GM23338 (cell line): ENCODE measurements at regions not wholly inside any gene's neighbourhood (a gene's known extent, or its start where the extent isn't known, plus 50 kb on each side); places are given as distances from the start of the nearest gene placed in this dataset.

Experiments used
- ATAC-seq: fragments of 200-7000 bp; cut with Tn5 transposase; 3 replicates; pipeline ENCODE4 v1.9.1; 2020
- DNase-seq: peaks from one replicate; pipeline ENCODE4 v3.0.0-alpha.2; 2015; ENCODE audit warnings: low spot score
- H2AFZ ChIP-seq: fragments of 200-600 bp; sonication (generic); 2 replicates; pipeline ENCODE4 v1.8.0; 2016; ENCODE audit warnings: antibody characterized with exemption, mild to moderate bottlenecking, moderate library complexity
- H3F3A ChIP-seq: fragments of 200-600 bp; sonication (generic); replicated peaks from 2 replicates; pipeline ENCODE4 v1.8.0; 2017; ENCODE audit warnings: antibody characterized with exemption, mixed run types, low read depth
- H3K27ac ChIP-seq: fragments of 200-600 bp; sonication (generic); 2 replicates; pipeline ENCODE4 v1.6.1; 2016; ENCODE audit warnings: low read depth
- H3K27me3 ChIP-seq: fragments of 200-600 bp; sonication (generic); 2 replicates; pipeline ENCODE4 v1.8.0; 2016; ENCODE audit warnings: mild to moderate bottlenecking, mixed run types, moderate library complexity; ENCODE audit not compliant: insufficient read depth
- H3K36me3 ChIP-seq: fragments of 200-600 bp; sonication (generic); 2 replicates; pipeline ENCODE4 v1.8.0; 2016; ENCODE audit warnings: mild to moderate bottlenecking; ENCODE audit not compliant: insufficient read depth
- H3K4me1 ChIP-seq: fragments of 200-600 bp; sonication (generic); 2 replicates; pipeline ENCODE4 v1.8.0; 2016; ENCODE audit warnings: mild to moderate bottlenecking, moderate library complexity; ENCODE audit not compliant: insufficient read depth
- H3K4me2 ChIP-seq: fragments of 200-600 bp; sonication (generic); 2 replicates; pipeline ENCODE4 v1.7.1; 2017; ENCODE audit warnings: mixed run types
- H3K4me3 ChIP-seq: fragments of 200-600 bp; sonication (generic); 2 replicates; pipeline ENCODE4 v1.6.1; 2016; ENCODE audit warnings: mixed run types
- H3K79me2 ChIP-seq: fragments of 200-600 bp; sonication (generic); replicated peaks from 2 replicates; pipeline ENCODE4 v1.8.0; 2017; ENCODE audit warnings: mild to moderate bottlenecking; ENCODE audit not compliant: insufficient read depth
- H3K9me2 ChIP-seq: fragments of 200-600 bp; sonication (generic); 2 replicates; pipeline ENCODE4 v1.8.0; 2017; ENCODE audit not compliant: insufficient read depth
- H4K20me1 ChIP-seq: fragments of 200-600 bp; sonication (generic); replicated peaks from 2 replicates; pipeline ENCODE4 v1.8.0; 2017; ENCODE audit warnings: mild to moderate bottlenecking; ENCODE audit not compliant: insufficient read depth
- H3K27ac Mint-ChIP-seq: 2 replicates; pipeline ENCODE4 v1.8.0; 2020; ENCODE audit warnings: inconsistent platforms, mild to moderate bottlenecking, moderate library complexity, mixed read lengths
- H3K27me3 Mint-ChIP-seq: 3 replicates; pipeline ENCODE4 v1.8.0; 2022; ENCODE audit warnings: low read depth, mild to moderate bottlenecking, moderate library complexity, mixed read lengths, inconsistent platforms; ENCODE audit not compliant: insufficient read depth, poor library complexity
- H3K36me3 Mint-ChIP-seq: 3 replicates; pipeline ENCODE4 v1.8.0; 2021; ENCODE audit warnings: low read depth, mild to moderate bottlenecking, inconsistent platforms, moderate library complexity, mixed read lengths
- H3K4me1 Mint-ChIP-seq: 3 replicates; pipeline ENCODE4 v1.8.0; 2020; ENCODE audit warnings: mild to moderate bottlenecking, inconsistent platforms, mixed read lengths
- H3K4me3 Mint-ChIP-seq: 3 replicates; pipeline ENCODE4 v1.8.0; 2021; ENCODE audit warnings: moderate library complexity, mild to moderate bottlenecking, inconsistent platforms, mixed read lengths
- H3K9me3 Mint-ChIP-seq: 3 replicates; pipeline ENCODE4 v1.8.0; 2020; ENCODE audit warnings: moderate library complexity, mild to moderate bottlenecking, inconsistent platforms, mixed read lengths
- CREB1 ChIP-seq: fragments of 250-450 bp; sonication (Bioruptor Pico); IDR thresholded peaks from 2 replicates; pipeline ENCODE4 v1.5.0; 2020; ENCODE audit warnings: low read depth, mild to moderate bottlenecking, moderate library complexity
- ETS1 ChIP-seq: IDR thresholded peaks from 2 replicates; pipeline ENCODE4 v1.6.1; 2016; ENCODE audit warnings: antibody characterized with exemption
- EZH2 ChIP-seq: fragments of 200-600 bp; sonication (generic); IDR thresholded peaks from one replicate; pipeline ENCODE4 v1.8.0; 2017; ENCODE audit warnings: antibody characterized with exemption, mild to moderate bottlenecking, low read depth; ENCODE audit not compliant: unreplicated experiment
- EZH2phosphoT487 ChIP-seq: fragments of 200-600 bp; sonication (generic); IDR thresholded peaks from one replicate; pipeline ENCODE4 v1.8.1; 2018; ENCODE audit warnings: antibody characterized with exemption; ENCODE audit not compliant: unreplicated experiment
- JUNB ChIP-seq: IDR thresholded peaks from one replicate; pipeline ENCODE4 v1.6.1; 2016; ENCODE audit warnings: antibody characterized with exemption; ENCODE audit not compliant: unreplicated experiment
- NANOG ChIP-seq: IDR thresholded peaks from 2 replicates; pipeline ENCODE4 v1.6.1; 2016; ENCODE audit warnings: antibody characterized with exemption, borderline replicate concordance
- POLR2AphosphoS5 ChIP-seq: IDR thresholded peaks from 2 replicates; pipeline ENCODE4 v1.6.1; 2016; ENCODE audit warnings: antibody characterized with exemption, low read depth
- REST ChIP-seq: IDR thresholded peaks from one replicate; pipeline ENCODE4 v1.6.1; 2018; ENCODE audit warnings: antibody characterized with exemption; ENCODE audit not compliant: unreplicated experiment
- STAT1 ChIP-seq: IDR thresholded peaks from one replicate; pipeline ENCODE4 v1.6.1; 2016; ENCODE audit warnings: antibody characterized with exemption; ENCODE audit not compliant: unreplicated experiment
- ZNF114 ChIP-seq: fragments of 250-450 bp; sonication (Bioruptor Pico); IDR thresholded peaks from 2 replicates; pipeline ENCODE4 v1.5.0; 2020; ENCODE audit warnings: mild to moderate bottlenecking, moderate library complexity
- ZNF331 ChIP-seq: fragments of 250-450 bp; sonication (Bioruptor Pico); IDR thresholded peaks from 2 replicates; pipeline ENCODE4 v1.5.0; 2020; ENCODE audit warnings: low read depth, mild to moderate bottlenecking, moderate library complexity
- ZNF462 ChIP-seq: fragments of 250-450 bp; sonication (Bioruptor Pico); IDR thresholded peaks from 2 replicates; pipeline ENCODE4 v1.5.0; 2020; ENCODE audit warnings: mild to moderate bottlenecking, moderate library complexity

GRCh38 chr1:99370476-99370875, 106.2 kb downstream of the PLPPR4 start (continued):
- TF ChIP-seq REST (no peak), NANOG (no peak)

GRCh38 chr1:99371413-99371812, 107.1 kb downstream of the PLPPR4 start:
- Mint-ChIP-seq H3K36me3 (no peaks in the 10 kb centered on the region), H3K4me1 (no peaks in the 10 kb centered on the region), H3K27ac (no peak overlapping the region), H3K9me3 (no peaks in the 10 kb centered on the region; the same call in 2 of the 3 replicates), H3K4me3 (no peak overlapping the region), H3K27me3 (no peaks in the 10 kb centered on the region)
- Histone ChIP-seq H3K4me3 (no peak overlapping the region), H3K27me3 (no peaks in the 10 kb centered on the region), H3K79me2 (no peaks in the 10 kb centered on the region), H3K36me3 (no peaks in the 10 kb centered on the region), H3K4me1 (no peaks in the 10 kb centered on the region), H4K20me1 (no peaks in the 10 kb centered on the region), H3F3A (no peaks in the 10 kb centered on the region), H2AFZ (no peak overlapping the region), H3K27ac (no peak overlapping the region), H3K4me2 (no peak overlapping the region), H3K9me2 (no peaks in the 10 kb centered on the region)
- ATAC-seq (no peak), DNase-seq (no peak)
- no peak for TF ChIP-seq ZNF114 (CRISPR knock-in tag)
- no peak for TF ChIP-seq CREB1 (CRISPR knock-in tag)
- TF ChIP-seq NANOG = no peak
- no peak for TF ChIP-seq POLR2AphosphoS5
- no peak for TF ChIP-seq JUNB
- TF ChIP-seq EZH2 = no peak
- TF ChIP-seq STAT1 = no peak
- TF ChIP-seq REST = no peak
- no peak for TF ChIP-seq ETS1
- no peak for TF ChIP-seq ZNF331 (CRISPR knock-in tag)
- TF ChIP-seq ZNF462 (CRISPR knock-in tag) = no peak
- no peak for TF ChIP-seq EZH2phosphoT487
